ENCODE measurements at regions not wholly inside any gene's neighbourhood (a gene's known extent, or its start where the extent isn't known, plus 50 kb on each side); places are given as distances from the start of the nearest gene placed in this dataset.

GRCh38 chr5:117731446-117731845 is 1156.8 kb upstream of the SEMA6A start:
- TF ChIP-seq CTCF (IDR thresholded peaks at IDR 0.05 in 8 of 11, conservative IDR thresholded peaks at IDR 0.05 in 3 of 11) (no peak), POLR2A (IDR thresholded peaks at IDR 0.05) (no peak), POLR2AphosphoS5 (IDR thresholded peaks at IDR 0.05) (no peak)

Data from spleen (tissue), 7 donors.